H9 (cell line): ENCODE measurements at regions not wholly inside any gene's neighbourhood (a gene's known extent, or its start where the extent isn't known, plus 50 kb on each side); places are given as distances from the start of the nearest gene placed in this dataset.

Source experiments
- DNase-seq: peaks from one replicate; pipeline ENCODE4 v3.0.0-alpha.2; 2017
- H2AFZ ChIP-seq: one replicate; pipeline ENCODE4 v1.6.1; 2013; ENCODE audit warnings: mild to moderate bottlenecking, low read length, control low read depth, moderate library complexity
- H2AK5ac ChIP-seq: 2 replicates; pipeline ENCODE4 v1.6.1; 2013; ENCODE audit warnings: low read length, control low read depth, mixed read lengths; ENCODE audit not compliant: insufficient read length
- H2BK120ac ChIP-seq: one replicate; pipeline ENCODE4 v1.6.1; 2013; ENCODE audit warnings: low read depth, mild to moderate bottlenecking, low read length, control low read depth, inconsistent platforms; ENCODE audit not compliant: poor library complexity, severe bottlenecking
- H2BK12ac ChIP-seq: 2 replicates; pipeline ENCODE4 v1.6.1; 2013; ENCODE audit warnings: low read length, control low read depth, mixed read lengths, low read depth; ENCODE audit not compliant: insufficient read length
- H2BK15ac ChIP-seq: 2 replicates; pipeline ENCODE4 v1.6.1; 2013; ENCODE audit warnings: low read depth, low read length, control low read depth
- H2BK20ac ChIP-seq: one replicate; pipeline ENCODE4 v1.6.1; 2013; ENCODE audit warnings: low read depth, mild to moderate bottlenecking, low read length, control low read depth, inconsistent platforms; ENCODE audit not compliant: poor library complexity, severe bottlenecking
- H2BK5ac ChIP-seq: 2 replicates; pipeline ENCODE4 v1.6.1; 2013; ENCODE audit warnings: low read length, control low read depth, mixed read lengths; ENCODE audit not compliant: insufficient read length
- H3K14ac ChIP-seq: 2 replicates; pipeline ENCODE4 v1.6.1; 2013; ENCODE audit warnings: low read length, control low read depth; ENCODE audit not compliant: insufficient read depth
- H3K18ac ChIP-seq: 2 replicates; pipeline ENCODE4 v1.6.1; 2013; ENCODE audit warnings: low read depth, mild to moderate bottlenecking, mixed read lengths, low read length, control low read depth; ENCODE audit not compliant: insufficient read length
- H3K23ac ChIP-seq: 2 replicates; pipeline ENCODE4 v1.6.1; 2013; ENCODE audit warnings: low read length, control low read depth, mixed read lengths, low read depth; ENCODE audit not compliant: insufficient read length
- H3K23me2 ChIP-seq: 2 replicates; pipeline ENCODE4 v1.6.1; 2013; ENCODE audit warnings: low read depth, mild to moderate bottlenecking, mixed read lengths, low read length, control low read depth; ENCODE audit not compliant: insufficient read length, poor library complexity, severe bottlenecking
- H3K27ac ChIP-seq: 2 replicates; pipeline ENCODE4 v1.5.1; 2013; ENCODE audit warnings: low read length, control low read depth, mixed read lengths, low read depth; ENCODE audit not compliant: insufficient read length
- H3K27me3 ChIP-seq: 2 replicates; pipeline ENCODE4 v1.6.1; 2013; ENCODE audit warnings: low read length, control low read depth, inconsistent platforms; ENCODE audit not compliant: insufficient read depth
- H3K4ac ChIP-seq: 2 replicates; pipeline ENCODE4 v1.6.1; 2013; ENCODE audit warnings: low read depth, mild to moderate bottlenecking, control low read depth, inconsistent platforms, low read length, moderate library complexity
- H3K4me1 ChIP-seq: 2 replicates; pipeline ENCODE4 v1.6.1; 2013; ENCODE audit warnings: low read length, control low read depth, inconsistent platforms; ENCODE audit not compliant: insufficient read depth
- H3K4me2 ChIP-seq: 2 replicates; pipeline ENCODE4 v1.6.1; 2013; ENCODE audit warnings: low read length, control low read depth, mixed read lengths; ENCODE audit not compliant: insufficient read length, insufficient read depth
- H3K56ac ChIP-seq: 2 replicates; pipeline ENCODE4 v1.6.1; 2013; ENCODE audit warnings: low read depth, mild to moderate bottlenecking, mixed read lengths, low read length, control low read depth; ENCODE audit not compliant: insufficient read length
- H3K79me1 ChIP-seq: 2 replicates; pipeline ENCODE4 v1.6.1; 2013; ENCODE audit warnings: low read depth, mild to moderate bottlenecking, moderate library complexity, low read length, control low read depth, inconsistent platforms; ENCODE audit not compliant: insufficient read depth, poor library complexity, severe bottlenecking
- H3K79me2 ChIP-seq: 2 replicates; pipeline ENCODE4 v1.6.1; 2013; ENCODE audit warnings: low read length, control low read depth, inconsistent platforms; ENCODE audit not compliant: insufficient read depth
- H3K9ac ChIP-seq: 2 replicates; pipeline ENCODE4 v1.6.1; 2013; ENCODE audit warnings: low read length, control low read depth, mixed read lengths; ENCODE audit not compliant: insufficient read length; ENCODE audit errors: extremely low read depth
- H3K9me3 ChIP-seq: one replicate; pipeline ENCODE4 v1.6.1; 2013; ENCODE audit warnings: low read depth, low read length, inconsistent platforms; ENCODE audit not compliant: control insufficient read depth
- H3T11ph ChIP-seq: one replicate; pipeline ENCODE4 v1.6.1; 2013; ENCODE audit warnings: mild to moderate bottlenecking, low read length, control low read depth, inconsistent platforms
- H4K20me1 ChIP-seq: one replicate; pipeline ENCODE4 v1.6.1; 2013; ENCODE audit not compliant: control insufficient read depth, insufficient read length, insufficient read depth
- H4K5ac ChIP-seq: 2 replicates; pipeline ENCODE4 v1.6.1; 2013; ENCODE audit warnings: low read depth, mild to moderate bottlenecking, mixed read lengths, low read length, control low read depth; ENCODE audit not compliant: insufficient read length
- H4K8ac ChIP-seq: replicated peaks from 2 replicates; pipeline ENCODE4 v1.6.1; 2013; ENCODE audit warnings: low read length, control low read depth, mixed read lengths, low read depth; ENCODE audit not compliant: insufficient read length
- H4K91ac ChIP-seq: 2 replicates; pipeline ENCODE4 v1.6.1; 2013; ENCODE audit warnings: low read depth, mild to moderate bottlenecking, moderate library complexity, mixed read lengths, low read length, control low read depth; ENCODE audit not compliant: insufficient read length
- H3K27ac Mint-ChIP-seq, 3 experiments: 2 replicates in 2 of 3; 3 replicates in 1 of 3; pipeline ENCODE4 v1.8.0; 2020 to 2021; ENCODE audit warnings: mixed read lengths in 3 of 3, mild to moderate bottlenecking in 1 of 3, moderate library complexity in 1 of 3
- H3K27me3 Mint-ChIP-seq: 2 replicates; pipeline ENCODE4 v1.8.0; 2021; ENCODE audit warnings: low read depth, mild to moderate bottlenecking, moderate library complexity, mixed read lengths
- H3K36me3 Mint-ChIP-seq, 3 experiments: 2 replicates in 2 of 3; 3 replicates in 1 of 3; pipeline ENCODE4 v1.8.0; 2020 to 2021; ENCODE audit warnings: low read depth in 3 of 3, mixed read lengths in 3 of 3; ENCODE audit not compliant: insufficient read depth in 1 of 3
- H3K4me1 Mint-ChIP-seq, 2 experiments: 2 replicates each; pipeline ENCODE4 v1.8.0; 2020; ENCODE audit warnings: mixed read lengths in 2 of 2
- H3K4me3 Mint-ChIP-seq, 2 experiments: 2 replicates in 1 of 2; 3 replicates in 1 of 2; pipeline ENCODE4 v1.8.0; 2020 to 2021; ENCODE audit warnings: mild to moderate bottlenecking in 2 of 2, mixed read lengths in 2 of 2, moderate library complexity in 1 of 2
- H3K9me3 Mint-ChIP-seq, 2 experiments: 2 replicates in 1 of 2; 3 replicates in 1 of 2; pipeline ENCODE4 v1.8.0; 2020; ENCODE audit warnings: mild to moderate bottlenecking in 2 of 2, mixed read lengths in 2 of 2, moderate library complexity in 1 of 2
- CTCF ChIP-seq: fragments of 200-600 bp; sonication (generic); conservative IDR thresholded peaks from 3 replicates; pipeline ENCODE4 v1.8.0; 2021; ENCODE audit warnings: antibody characterized with exemption, mild to moderate bottlenecking
- WGBS: extraction: QIAGEN DNeasy Blood & Tissue Kit; methylation state at CpG from one replicate; pipeline ENCODE4 v1.1.7; 2013; ENCODE audit warnings: missing lambda C conversion rate, low lambda C conversion rate, mixed read lengths; ENCODE audit not compliant: insufficient read length; ENCODE audit errors: extremely low coverage; 5-methylcytosine and 5-hydroxymethylcytosine counted together

DNA sequence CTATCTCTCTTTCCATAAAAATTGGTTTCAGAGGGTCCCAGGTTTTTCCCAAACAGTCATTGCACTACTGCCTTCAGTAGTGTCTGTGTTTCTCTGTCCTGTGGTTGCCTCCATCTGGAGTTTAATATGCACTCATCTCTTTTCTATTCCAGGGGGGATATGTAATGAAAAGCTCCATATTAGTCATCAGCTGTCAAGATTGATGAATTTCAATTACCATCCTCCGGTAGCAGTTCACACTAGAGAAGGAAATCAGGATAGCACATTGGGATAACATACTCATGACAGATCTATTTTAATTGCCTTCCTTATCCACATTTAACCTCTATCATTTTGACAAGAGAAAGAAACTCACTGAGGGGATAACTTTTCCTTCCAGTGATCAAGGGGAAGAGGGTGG is 589.0 kb upstream of the SEL1L start:
- TF ChIP-seq CTCF: no peak
- H3K27ac Mint-ChIP-seq: no peak overlapping the region; a peak in 1 of 7 replicates
- H3K4me2 ChIP-seq: no peak overlapping the region

More for the DNA sequence above, 589.0 kb upstream of the SEL1L start:
- H3K9me3 ChIP-seq: no peaks in the 10 kb centered on the region
- no peak overlapping the region for H3K23ac ChIP-seq
- H3K36me3 Mint-ChIP-seq: peaks cover 0 to 5% (median 0%) of the 10 kb centered on the region in 3 experiments; a peak in 3 of 7 replicates
- H3T11ph ChIP-seq: no peak overlapping the region
- no peak overlapping the region for H3K14ac ChIP-seq
- H3K27ac ChIP-seq: no peak overlapping the region
- no CpG with 5 or more reads among the region's 1 CpG for WGBS
- no peak overlapping the region for H2BK5ac ChIP-seq
- DNase-seq: no peak
- H2BK120ac ChIP-seq: no peak overlapping the region
- no peak overlapping the region for H3K4ac ChIP-seq
- no peak overlapping the region for H2BK20ac ChIP-seq
- H3K79me1 ChIP-seq: no peaks in the 10 kb centered on the region
- no peaks in the 10 kb centered on the region for H3K23me2 ChIP-seq
- peaks cover 4 to 5% of the 10 kb centered on the region in 2 experiments for H3K9me3 Mint-ChIP-seq
- H4K20me1 ChIP-seq: no peaks in the 10 kb centered on the region
- H3K27me3 ChIP-seq: no peaks in the 10 kb centered on the region
- H2BK12ac ChIP-seq: no peak overlapping the region
- H4K8ac ChIP-seq: no peak overlapping the region
- H4K5ac ChIP-seq: no peak overlapping the region
- H3K4me1 ChIP-seq: no peaks in the 10 kb centered on the region
- peaks cover 4 to 8% of the 10 kb centered on the region in 2 experiments for H3K4me1 Mint-ChIP-seq
- H2BK15ac ChIP-seq: no peak overlapping the region
- H3K27me3 Mint-ChIP-seq: no peaks in the 10 kb centered on the region
- H4K91ac ChIP-seq: no peak overlapping the region
- no peak overlapping the region for H2AK5ac ChIP-seq
- H3K18ac ChIP-seq: no peak overlapping the region
- no peak overlapping the region for H3K4me3 Mint-ChIP-seq
- H3K79me2 ChIP-seq: no peaks in the 10 kb centered on the region
- H3K9ac ChIP-seq: no peak overlapping the region
- H3K56ac ChIP-seq: no peak overlapping the region
- H2AFZ ChIP-seq: no peak overlapping the region
